ENCODE measurements at regions not wholly inside any gene's neighbourhood (a gene's known extent, or its start where the extent isn't known, plus 50 kb on each side); places are given as distances from the start of the nearest gene placed in this dataset.
A peak's percentile ranks its signal among the peaks of the same experiment; 100 is the strongest.

DNA sequence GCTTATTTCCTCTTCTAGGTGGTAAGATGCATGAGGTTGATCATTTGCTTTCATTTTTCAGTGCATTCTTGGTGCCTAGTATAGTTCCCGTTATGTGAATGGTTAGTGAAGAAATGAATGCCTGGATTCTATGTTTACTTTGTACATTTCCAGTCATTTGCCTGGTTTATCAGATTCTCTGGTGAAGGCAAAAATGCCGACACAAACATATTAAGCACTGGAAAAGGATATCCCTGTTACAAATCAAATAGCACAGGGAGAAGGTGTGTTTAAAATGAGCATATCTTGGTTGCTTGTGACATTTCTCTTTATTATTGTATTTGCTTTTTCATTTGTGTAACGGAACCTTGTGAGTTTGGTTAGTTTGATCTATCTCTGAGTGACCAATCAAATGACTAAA lies 211.3 kb downstream of the MBL2 start:
- H3K4me3 ChIP-seq (ENCODE audit: low read length in 3 of 3) = no peak overlapping the region
- no peak overlapping the region for H3K9ac ChIP-seq (ENCODE audit: low read length in 3 of 3)
- no peak overlapping the region for H3K27ac ChIP-seq (ENCODE audit: low read depth in 2 of 2, low read length in 2 of 2)
- no peaks in the 10 kb centered on the region for H3K27me3 ChIP-seq (ENCODE audit: control insufficient read depth, insufficient read depth, low read length)
- TF ChIP-seq, protein P1, sequence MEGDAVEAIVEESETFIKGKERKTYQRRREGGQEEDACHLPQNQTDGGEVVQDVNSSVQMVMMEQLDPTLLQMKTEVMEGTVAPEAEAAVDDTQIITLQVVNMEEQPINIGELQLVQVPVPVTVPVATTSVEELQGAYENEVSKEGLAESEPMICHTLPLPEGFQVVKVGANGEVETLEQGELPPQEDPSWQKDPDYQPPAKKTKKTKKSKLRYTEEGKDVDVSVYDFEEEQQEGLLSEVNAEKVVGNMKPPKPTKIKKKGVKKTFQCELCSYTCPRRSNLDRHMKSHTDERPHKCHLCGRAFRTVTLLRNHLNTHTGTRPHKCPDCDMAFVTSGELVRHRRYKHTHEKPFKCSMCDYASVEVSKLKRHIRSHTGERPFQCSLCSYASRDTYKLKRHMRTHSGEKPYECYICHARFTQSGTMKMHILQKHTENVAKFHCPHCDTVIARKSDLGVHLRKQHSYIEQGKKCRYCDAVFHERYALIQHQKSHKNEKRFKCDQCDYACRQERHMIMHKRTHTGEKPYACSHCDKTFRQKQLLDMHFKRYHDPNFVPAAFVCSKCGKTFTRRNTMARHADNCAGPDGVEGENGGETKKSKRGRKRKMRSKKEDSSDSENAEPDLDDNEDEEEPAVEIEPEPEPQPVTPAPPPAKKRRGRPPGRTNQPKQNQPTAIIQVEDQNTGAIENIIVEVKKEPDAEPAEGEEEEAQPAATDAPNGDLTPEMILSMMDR (IDR thresholded peaks at IDR 0.05; ENCODE audit: borderline replicate concordance, extremely low read depth, insufficient read depth) = no peak
- no peak for FAIRE-seq
- H3K36me3 ChIP-seq (ENCODE audit: control insufficient read depth in 2 of 3, insufficient read depth in 3 of 3, low read length in 3 of 3) = no peaks in the 10 kb centered on the region
- no peaks in the 10 kb centered on the region for H3K4me1 ChIP-seq (ENCODE audit: control insufficient read depth in 2 of 3, insufficient read depth in 2 of 3, low read depth in 1 of 3, low read length in 3 of 3)
- intact Hi-C loops (cut with DNase I) = no loop called here
- no peak for DNase-seq
- H3K9me3 ChIP-seq (ENCODE audit: control insufficient read depth in 2 of 3, insufficient read depth in 1 of 3, low read length in 3 of 3) = no peaks in the 10 kb centered on the region

DNA sequence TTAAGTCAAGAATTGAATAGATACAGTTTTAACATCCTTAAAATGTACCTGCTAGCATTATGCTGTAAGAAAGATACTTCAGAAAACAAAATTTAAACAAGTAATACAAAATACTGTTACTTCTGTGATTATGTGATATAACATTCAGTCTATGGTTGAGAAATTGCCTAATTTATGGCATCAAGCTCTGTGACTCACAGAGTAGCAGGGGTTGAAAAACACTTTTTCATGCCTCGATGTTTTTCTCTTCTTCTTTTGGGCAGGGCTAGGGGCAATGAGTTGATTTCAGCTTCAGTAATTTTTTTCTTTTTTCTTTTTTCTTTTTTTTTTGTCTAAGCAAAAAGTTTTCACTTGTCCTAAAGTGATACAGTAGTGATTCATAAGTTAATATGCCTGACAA lies 209.2 kb downstream of the MBL2 start:
- TF ChIP-seq, protein P1 (IDR thresholded peaks at IDR 0.05; ENCODE audit: borderline replicate concordance, extremely low read depth, insufficient read depth) = no peak
- Histone ChIP-seq H3K36me3 (ENCODE audit: control insufficient read depth in 2 of 3, insufficient read depth in 3 of 3, low read length in 3 of 3) (no peaks in the 10 kb centered on the region), H3K9ac (ENCODE audit: low read length in 3 of 3) (no peak overlapping the region), H3K4me1 (ENCODE audit: control insufficient read depth in 2 of 3, insufficient read depth in 2 of 3, low read depth in 1 of 3, low read length in 3 of 3) (no peaks in the 10 kb centered on the region), H3K9me3 (ENCODE audit: control insufficient read depth in 2 of 3, insufficient read depth in 1 of 3, low read length in 3 of 3) (no peaks in the 10 kb centered on the region), H3K27ac (ENCODE audit: low read depth in 2 of 2, low read length in 2 of 2) (no peak overlapping the region), H3K27me3 (ENCODE audit: control insufficient read depth, insufficient read depth, low read length) (no peaks in the 10 kb centered on the region), H3K4me3 (ENCODE audit: low read length in 3 of 3) (no peak overlapping the region)
- FAIRE-seq (no peak), DNase-seq (no peak)
- intact Hi-C loops (cut with DNase I) = no loop called here

DNA sequence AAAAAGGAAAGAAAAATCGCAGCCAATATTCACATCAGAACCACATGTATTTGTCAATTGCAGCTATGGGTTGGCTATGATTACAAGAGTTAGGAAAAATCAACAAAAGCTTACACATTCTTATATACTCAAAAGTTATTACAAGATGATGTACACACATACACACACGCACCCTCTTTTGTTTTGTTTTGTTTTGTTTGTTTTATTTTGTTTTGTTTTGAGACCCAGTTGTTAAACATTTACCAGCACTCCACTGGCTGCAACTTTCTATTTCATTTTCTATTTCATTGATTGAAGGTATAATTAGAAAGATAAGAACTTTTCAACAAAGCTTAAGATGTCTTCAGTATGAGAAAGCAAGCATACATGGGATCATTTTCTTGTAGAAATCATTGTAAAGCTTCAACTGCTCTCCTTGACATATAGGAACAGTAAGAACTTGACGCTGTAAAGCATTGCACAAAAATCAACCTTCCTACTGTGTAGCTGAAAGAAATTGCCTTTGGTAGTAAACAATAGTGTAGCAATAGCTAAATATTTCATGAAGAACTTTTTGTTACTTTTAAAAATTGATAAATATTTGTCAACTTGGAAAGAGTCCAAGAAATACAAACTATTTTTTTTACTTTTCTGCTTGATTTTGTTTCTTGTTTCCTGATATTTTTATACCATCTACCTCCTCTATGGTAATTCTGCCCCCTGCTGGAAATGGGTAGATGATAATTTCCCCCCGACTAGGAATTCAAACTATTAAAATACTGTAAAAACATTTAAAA lies 205.9 kb downstream of the MBL2 start:
- H3K9me3 ChIP-seq (ENCODE audit: control insufficient read depth in 2 of 3, insufficient read depth in 1 of 3, low read length in 3 of 3) = no peaks in the 10 kb centered on the region
- H3K9ac ChIP-seq (ENCODE audit: low read length in 3 of 3) = no peak overlapping the region
- no peak for FAIRE-seq
- intact Hi-C loops (cut with DNase I) = no loop called here
- DNase-seq = peak in 2 of 5 donors; percentile 30 to 69
- no peak overlapping the region for H3K4me3 ChIP-seq (ENCODE audit: low read length in 3 of 3)
- H3K27me3 ChIP-seq (ENCODE audit: control insufficient read depth, insufficient read depth, low read length) = no peaks in the 10 kb centered on the region
- H3K36me3 ChIP-seq (ENCODE audit: control insufficient read depth in 2 of 3, insufficient read depth in 3 of 3, low read length in 3 of 3) = no peaks in the 10 kb centered on the region
- no peak overlapping the region for H3K27ac ChIP-seq (ENCODE audit: low read depth in 2 of 2, low read length in 2 of 2)
- TF ChIP-seq, protein P1 (IDR thresholded peaks at IDR 0.05; ENCODE audit: borderline replicate concordance, extremely low read depth, insufficient read depth) = no peak
- no peaks in the 10 kb centered on the region for H3K4me1 ChIP-seq (ENCODE audit: control insufficient read depth in 2 of 3, insufficient read depth in 2 of 3, low read depth in 1 of 3, low read length in 3 of 3)

DNA sequence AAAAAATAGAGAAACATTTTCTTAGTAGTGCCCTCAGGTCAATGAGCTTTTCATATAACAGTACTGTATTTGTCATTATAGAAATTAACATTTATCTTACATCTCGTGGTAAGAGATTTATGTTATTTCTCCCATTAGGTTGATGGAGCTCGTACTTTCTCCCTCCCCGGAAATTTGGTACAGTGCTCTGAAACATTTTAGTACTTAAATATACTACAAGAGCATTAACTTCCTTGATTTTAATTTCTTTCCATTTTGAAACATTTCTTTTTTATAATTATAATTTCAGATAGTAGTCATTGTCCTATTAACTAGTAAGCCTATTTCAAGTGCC lies 205.4 kb downstream of the MBL2 start:
- TF ChIP-seq, protein P1 (IDR thresholded peaks at IDR 0.05; ENCODE audit: borderline replicate concordance, extremely low read depth, insufficient read depth) = no peak
- Histone ChIP-seq H3K9ac (ENCODE audit: low read length in 3 of 3) (no peak overlapping the region), H3K4me3 (ENCODE audit: low read length in 3 of 3) (no peak overlapping the region), H3K36me3 (ENCODE audit: control insufficient read depth in 2 of 3, insufficient read depth in 3 of 3, low read length in 3 of 3) (no peaks in the 10 kb centered on the region), H3K27ac (ENCODE audit: low read depth in 2 of 2, low read length in 2 of 2) (no peak overlapping the region), H3K27me3 (ENCODE audit: control insufficient read depth, insufficient read depth, low read length) (no peaks in the 10 kb centered on the region), H3K4me1 (ENCODE audit: control insufficient read depth in 2 of 3, insufficient read depth in 2 of 3, low read depth in 1 of 3, low read length in 3 of 3) (no peaks in the 10 kb centered on the region), H3K9me3 (ENCODE audit: control insufficient read depth in 2 of 3, insufficient read depth in 1 of 3, low read length in 3 of 3) (no peaks in the 10 kb centered on the region)
- intact Hi-C loops (cut with DNase I) = no loop called here
- DNase-seq = no peak
- FAIRE-seq = no peak
